SKM-1 treated with dmso at 0.1 percent for 144 hours (cell line): ENCODE measurements at regions not wholly inside any gene's neighbourhood (a gene's known extent, or its start where the extent isn't known, plus 50 kb on each side); places are given as distances from the start of the nearest gene placed in this dataset.
"Not testable (repeated sequence)": the region's sequence is repeated elsewhere in the genome, so short reads cannot be mapped to it uniquely, and the experiment has no call there.

Source experiments
- DNase-seq: peaks from one replicate; lab custom pipeline; 2025; ENCODE audit not compliant: unreplicated experiment; lab: John Stamatoyannopoulos, UW

GRCh38 chr2:51846018-51846417 lies 814.1 kb upstream of the NRXN1 start:
- no peak for DNase-seq

GRCh38 chr2:51844596-51844995 lies 812.7 kb upstream of the NRXN1 start:
- no peak for DNase-seq

GRCh38 chr2:51829477-51829876 lies 797.5 kb upstream of the NRXN1 start:
- no peak for DNase-seq

- DNase-seq: no peak
These were observed 793.9 kb upstream of the NRXN1 start for GRCh38 chr2:51825823-51826222.

DNA sequence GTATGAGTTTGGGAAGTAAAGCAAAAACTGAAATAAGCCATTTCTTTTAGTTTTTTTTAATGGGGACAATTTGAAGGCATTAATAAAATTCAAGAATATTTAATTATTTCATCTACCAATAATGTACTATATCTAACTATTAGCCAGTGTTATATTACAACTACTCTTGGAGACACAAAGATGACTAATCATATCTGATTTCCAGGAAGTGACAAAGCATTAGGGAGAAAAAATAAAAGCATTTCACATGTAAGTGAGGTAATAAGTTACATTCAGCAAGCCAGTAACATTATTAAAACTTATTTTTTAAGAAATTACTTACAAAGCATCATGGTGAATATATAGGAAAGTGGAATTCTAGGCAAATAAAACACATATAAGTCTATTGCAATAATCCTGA lies 781.3 kb upstream of the NRXN1 start:
- no peak for DNase-seq

DNA sequence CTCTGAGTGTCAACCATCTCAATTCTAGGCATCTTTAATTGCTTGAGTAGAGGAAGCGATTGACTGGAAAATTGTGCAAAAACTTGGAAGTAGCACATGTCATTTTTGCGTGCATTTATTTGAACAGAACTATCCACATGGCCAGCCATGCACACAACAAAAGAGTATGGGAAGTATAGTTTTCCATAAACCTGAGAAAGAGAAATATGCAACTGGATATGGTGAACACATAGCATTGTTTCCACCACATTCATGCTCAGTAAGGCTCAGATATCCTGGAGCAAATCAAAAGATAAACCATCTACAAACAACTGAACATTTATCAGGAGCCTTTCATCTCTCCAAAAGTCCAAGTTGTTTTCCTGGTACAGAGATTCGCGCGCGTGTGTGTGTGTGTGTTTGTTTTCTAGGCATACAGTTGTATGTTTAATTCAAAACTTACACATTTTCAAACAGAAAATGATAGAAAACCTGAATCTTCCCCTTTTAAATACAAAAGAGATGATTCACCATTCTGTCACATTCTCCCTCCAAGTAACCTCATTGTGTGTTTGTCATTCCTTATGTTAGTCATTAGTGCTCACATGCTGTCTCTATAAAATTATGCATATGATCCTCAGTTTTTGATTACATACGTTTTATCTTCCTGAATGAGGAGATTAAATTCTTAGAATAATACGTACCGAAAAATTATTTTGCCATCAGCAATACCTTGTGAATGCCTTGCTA lies 780.4 kb upstream of the NRXN1 start:
- no peak for DNase-seq

GRCh38 chr2:51810197-51810596 lies 778.3 kb upstream of the NRXN1 start:
- no peak for DNase-seq

DNA sequence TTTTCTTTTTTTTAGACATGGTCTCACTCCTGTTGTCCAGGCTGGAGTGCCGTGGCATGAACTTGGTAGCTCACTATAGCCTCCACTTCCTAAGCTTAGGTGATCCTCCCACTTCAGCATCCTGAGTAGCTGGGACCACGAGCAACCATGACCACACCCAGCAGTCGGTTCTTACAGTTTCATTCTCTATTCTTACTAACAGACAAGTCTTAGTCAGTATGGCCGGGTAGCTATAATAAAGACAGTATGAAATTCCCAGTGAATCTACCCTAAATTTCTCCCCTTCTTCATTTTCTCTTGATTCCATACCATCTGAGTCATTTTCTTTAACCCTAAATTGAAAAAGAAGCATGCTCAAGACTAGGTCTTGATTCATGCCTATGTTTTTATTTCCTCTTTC lies 775.3 kb upstream of the NRXN1 start:
- DNase-seq: no peak

DNA sequence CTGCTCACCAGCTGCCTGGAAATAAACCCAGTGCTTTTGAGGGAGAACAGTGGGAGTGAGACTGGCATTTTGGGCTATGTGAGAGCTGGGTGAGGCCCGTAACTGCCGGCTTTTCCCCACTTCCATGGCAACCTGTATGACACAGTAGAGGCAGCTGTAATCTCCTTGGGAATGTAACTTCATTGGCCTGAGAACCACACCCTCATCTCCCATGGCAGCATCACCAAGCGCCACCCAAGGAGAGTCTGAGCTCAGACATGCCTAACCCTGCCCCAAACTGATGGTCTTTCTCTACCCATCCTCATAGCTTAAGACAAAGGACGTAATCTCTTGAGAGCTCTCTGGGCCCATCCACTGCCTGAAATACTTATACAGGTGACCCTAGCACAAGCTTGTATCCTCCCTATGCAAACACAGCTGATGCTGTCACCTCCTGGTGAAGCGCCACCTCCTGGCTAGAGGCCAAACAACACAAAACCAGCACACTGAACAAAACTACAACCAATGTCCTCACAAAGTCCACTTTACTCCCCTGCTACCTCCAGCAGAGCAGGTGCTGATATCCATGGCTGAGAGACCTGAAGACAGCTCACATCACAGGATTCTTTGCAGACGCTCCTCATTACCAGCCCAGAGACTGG lies 763.4 kb upstream of the NRXN1 start:
- no peak for DNase-seq

DNA sequence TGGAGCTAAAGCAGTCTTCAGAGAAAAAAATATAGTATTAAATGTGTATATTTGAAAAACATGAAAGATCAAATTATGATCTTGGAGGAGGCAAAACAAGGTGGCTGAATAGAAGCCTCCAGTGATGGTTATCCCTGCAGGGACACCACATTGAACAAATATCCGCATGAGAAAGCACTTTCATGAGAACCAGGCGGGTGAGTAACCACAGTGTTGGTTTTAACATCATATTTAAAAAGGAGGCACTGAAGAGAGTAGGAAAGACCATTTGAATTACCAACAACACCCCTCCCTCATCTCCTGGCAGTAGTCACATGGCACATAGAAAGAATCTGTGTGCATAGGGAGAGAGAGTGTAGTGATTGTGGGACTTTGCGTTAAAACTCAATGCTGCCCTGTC lies 759.6 kb upstream of the NRXN1 start:
- DNase-seq: no peak

GRCh38 chr2:51790854-51791253 lies 758.9 kb upstream of the NRXN1 start:
- no peak for DNase-seq

DNA sequence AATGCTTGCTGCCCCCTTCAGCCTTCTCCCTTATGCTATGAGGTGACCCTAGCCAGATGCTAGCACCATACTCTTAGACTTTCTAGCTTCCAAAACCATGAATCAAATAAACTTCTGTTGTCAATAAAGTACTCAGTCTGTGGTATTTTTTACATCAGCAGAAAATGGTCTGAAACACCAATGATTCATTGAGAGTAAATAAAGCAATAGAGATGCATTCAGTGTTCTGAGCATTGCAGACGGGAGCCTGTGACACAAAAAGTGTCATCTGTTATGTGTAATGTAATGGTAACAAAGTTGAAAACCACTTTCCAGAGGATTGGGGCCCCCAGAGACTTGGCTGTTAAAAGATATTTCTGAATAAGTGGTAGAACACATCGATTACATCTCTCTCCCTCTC lies 758.0 kb upstream of the NRXN1 start:
- DNase-seq: no peak

GRCh38 chr2:51782921-51783765 lies 751.2 kb upstream of the NRXN1 start:
- no peak for DNase-seq

DNA sequence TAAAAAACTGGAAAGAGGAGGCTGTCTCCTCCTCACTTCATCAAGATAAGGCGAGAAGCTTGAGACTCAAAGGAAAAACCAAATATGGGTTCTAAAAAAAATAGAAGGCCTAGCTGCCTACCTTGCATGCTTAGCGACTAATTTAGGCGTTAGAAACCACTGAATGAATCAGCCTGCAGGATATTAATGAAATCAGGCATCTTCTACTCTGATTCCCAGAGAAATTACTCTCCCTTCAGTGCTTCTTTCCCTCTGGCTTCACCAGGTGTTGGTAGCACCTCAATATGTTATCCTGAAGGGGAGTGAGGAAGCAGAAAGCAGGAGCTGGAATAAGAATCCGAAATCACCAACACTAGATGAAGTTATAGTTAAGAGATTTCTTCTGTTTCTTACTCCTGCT lies 749.8 kb upstream of the NRXN1 start:
- DNase-seq: no peak

DNA sequence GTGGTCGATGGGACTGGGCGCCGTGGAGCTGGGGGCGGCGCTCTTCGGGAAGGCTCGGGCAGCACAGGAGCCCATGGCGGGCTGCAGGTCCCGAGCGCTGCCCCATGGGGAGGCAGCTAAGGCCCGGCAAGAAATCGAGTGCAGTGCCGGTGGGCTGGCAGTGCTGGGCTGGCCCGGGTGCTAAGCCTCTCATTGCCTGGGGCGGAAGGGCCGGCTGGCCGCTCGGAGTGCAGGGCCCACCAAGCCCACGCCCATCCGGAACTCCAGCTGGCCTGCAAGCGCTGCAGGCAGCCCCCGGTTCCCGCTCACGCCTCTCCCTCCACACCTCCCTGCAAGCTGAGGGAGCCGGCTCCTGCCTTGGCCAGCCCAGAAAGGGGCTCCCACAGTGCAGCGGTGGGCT lies 748.4 kb upstream of the NRXN1 start:
- DNase-seq: no peak

DNA sequence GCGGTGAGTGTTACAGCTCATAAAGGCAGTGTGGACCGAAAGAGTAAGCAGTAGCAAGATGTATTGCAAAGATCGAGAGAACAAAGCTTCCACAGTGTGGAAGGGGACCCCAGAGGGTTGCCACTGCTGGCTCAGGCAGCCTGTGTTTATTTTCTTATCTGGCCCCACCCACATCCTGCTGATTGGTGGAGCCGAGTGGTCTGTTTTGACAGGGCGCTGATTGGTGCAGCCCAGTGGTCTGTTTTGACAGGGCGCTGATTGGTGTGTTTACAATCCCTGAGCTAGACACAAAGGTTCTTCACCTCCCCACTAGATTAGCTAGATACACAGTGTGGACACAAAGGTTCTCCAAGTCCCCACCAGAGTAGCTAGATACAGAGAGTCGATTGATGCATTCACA lies 747.8 kb upstream of the NRXN1 start:
- not testable (repeated sequence) for DNase-seq

DNA sequence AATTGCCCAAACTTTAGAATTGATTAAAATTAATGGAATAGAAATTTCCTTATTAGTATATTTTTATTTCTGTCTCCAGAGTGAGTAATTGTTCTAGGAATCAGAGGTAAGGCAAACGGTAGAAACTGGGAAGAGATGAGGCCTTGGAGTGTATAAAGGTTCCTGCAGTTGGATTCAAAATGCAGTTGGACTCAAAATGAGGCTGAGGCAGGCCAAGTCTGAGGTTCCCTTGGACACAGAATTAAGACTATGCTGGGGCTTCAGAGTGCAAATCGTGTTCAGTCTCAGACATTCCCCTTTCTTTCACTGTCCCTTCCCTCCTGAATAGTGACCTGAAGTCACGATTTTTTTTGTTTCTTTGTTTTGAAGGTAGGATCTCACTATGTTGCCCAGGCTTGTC lies 746.9 kb upstream of the NRXN1 start:
- DNase-seq: no peak

GRCh38 chr2:51774606-51775005 lies 742.7 kb upstream of the NRXN1 start:
- DNase-seq: not testable (repeated sequence)

DNA sequence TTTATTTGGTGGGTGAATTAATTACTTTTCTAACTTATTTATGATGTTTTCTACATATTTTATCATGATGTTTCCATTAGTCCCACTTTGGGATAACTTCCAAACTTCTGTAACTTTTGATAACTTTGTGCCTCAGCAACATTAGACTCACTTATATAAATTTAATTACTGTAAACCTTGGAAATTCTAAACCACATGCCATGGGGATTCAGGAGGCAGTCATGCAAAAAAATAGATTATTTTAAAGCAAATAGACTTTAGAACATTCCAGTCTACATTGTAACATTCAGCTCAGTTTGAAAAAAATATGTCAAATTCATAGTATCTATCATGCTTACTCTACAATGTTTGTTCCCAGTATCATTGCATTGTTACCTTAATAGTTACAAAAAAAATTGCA lies 728.5 kb upstream of the NRXN1 start:
- no peak for DNase-seq

DNA sequence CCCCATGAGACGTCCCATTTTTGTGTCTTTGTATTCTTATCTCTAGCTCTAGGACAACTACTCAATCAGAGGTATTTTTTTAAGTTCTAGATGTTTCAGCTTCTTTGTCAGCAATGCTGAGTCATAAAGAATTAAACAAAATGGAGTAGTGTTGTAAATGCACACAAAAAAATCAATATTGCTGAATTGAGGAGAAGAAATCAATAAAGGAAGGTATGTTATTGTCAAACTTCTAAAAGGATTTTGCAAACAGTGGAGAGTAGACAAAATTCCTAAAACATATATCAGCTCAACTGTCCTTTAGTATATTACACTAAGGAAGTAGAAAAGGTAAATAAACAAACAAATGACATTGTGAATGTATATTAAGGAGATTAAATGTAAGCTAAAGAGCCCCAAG lies 726.1 kb upstream of the NRXN1 start:
- DNase-seq: no peak

GRCh38 chr2:51734115-51734514 lies 702.2 kb upstream of the NRXN1 start:
- peak; percentile 65 for DNase-seq

DNA sequence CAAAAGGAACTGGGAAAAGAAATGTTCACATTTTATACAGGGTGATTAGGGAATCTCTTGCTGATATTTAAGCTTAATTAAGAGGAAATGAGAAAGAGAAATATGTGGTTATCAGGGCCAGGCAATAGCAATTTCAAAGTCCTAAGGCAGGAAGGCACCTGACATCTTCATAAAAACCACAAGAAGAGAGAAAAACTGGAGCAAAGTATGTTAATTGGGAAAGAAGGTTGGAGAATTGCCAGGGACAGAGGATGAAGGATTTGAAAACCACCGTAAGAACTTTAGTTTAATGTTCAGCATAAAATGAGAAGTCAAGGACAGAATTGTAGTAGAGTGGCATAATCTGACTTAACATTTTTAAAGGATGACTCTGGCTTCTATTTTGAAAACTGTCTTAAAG lies 691.8 kb upstream of the NRXN1 start:
- no peak for DNase-seq
